Heart left ventricle (tissue), 13 donors: ENCODE measurements at regions not wholly inside any gene's neighbourhood (a gene's known extent, or its start where the extent isn't known, plus 50 kb on each side); places are given as distances from the start of the nearest gene placed in this dataset.

ENCODE experiments used
- POLR2A ChIP-seq, 2 donors: fragments of 450-650 bp; IDR thresholded peaks; one replicate each; pipeline ENCODE4 v1.6.1; 2017; ENCODE audit warnings: antibody characterized with exemption in 2 of 2, mild to moderate bottlenecking in 2 of 2, moderate library complexity in 2 of 2
- TF ChIP-seq, protein P1 (sequence below), 12 donors: fragments of 200-600 bp; sonication (generic) in 4 of 12; IDR thresholded peaks; one replicate each; pipeline versions ENCODE4 v1.5.0 to v1.8.0; 2018 to 2022; ENCODE audit warnings: antibody characterized with exemption in 12 of 12, mild to moderate bottlenecking in 5 of 12
- donor health status: ischemic (EF 13 %, LVEDD 7.1; RV severe dilation, severe dysfunction).
- donor health status: DM: no; HTN: yes; CAD: no.
- donor health status: DM: no; HTN: no; CAD: no.
- donor health status: ischemic (EF 25% LVEDD 6.9; RV normal size, moderate dysfunction).
- donor health status: ischemic (EF 25% LVEDD 5.7; RV mildly dilated, moderate dysfunction).
- donor health status: ischemic (EF 35%, LVEDD 5.7; RV mildly dilated, moderate dysfunction).
- donor health status: nonischemic (EF 11% LVEDD 7.7; RV severe dilation, severe dysfunction).
- donor health status: DM: yes; HTN: yes; CAD: no.
- donor health status: PGD.
- donor health status: ischemic (EF 29% LVEDD 5.4; RV normal size, mild dysfunction).
- donor health status: nonischemic (EF 23%, LVEDD 6.1; RV moderate dilation, normal function).

DNA sequence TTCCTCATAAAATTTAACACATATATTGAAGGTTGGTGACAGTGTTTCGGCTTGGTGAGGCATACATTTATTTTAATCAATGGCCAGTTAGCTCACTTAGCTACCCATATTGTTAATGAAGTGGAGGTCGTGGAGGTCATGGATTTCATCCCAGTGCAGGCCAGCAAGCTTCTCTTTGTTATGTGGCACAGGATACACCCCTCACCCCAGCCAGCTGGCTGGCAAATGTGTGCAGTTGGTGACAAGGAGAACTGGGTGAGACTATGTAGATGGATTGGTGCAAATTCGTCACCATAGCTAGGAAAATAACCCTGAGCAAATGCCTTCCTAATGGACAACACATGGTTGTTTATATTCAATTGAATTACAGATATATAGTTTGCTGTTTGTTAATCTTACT, 50.5 kb upstream of the FOXP2 start:
- TF ChIP-seq POLR2A (IDR thresholded peaks at IDR 0.05): no peak
- TF ChIP-seq, protein P1, sequence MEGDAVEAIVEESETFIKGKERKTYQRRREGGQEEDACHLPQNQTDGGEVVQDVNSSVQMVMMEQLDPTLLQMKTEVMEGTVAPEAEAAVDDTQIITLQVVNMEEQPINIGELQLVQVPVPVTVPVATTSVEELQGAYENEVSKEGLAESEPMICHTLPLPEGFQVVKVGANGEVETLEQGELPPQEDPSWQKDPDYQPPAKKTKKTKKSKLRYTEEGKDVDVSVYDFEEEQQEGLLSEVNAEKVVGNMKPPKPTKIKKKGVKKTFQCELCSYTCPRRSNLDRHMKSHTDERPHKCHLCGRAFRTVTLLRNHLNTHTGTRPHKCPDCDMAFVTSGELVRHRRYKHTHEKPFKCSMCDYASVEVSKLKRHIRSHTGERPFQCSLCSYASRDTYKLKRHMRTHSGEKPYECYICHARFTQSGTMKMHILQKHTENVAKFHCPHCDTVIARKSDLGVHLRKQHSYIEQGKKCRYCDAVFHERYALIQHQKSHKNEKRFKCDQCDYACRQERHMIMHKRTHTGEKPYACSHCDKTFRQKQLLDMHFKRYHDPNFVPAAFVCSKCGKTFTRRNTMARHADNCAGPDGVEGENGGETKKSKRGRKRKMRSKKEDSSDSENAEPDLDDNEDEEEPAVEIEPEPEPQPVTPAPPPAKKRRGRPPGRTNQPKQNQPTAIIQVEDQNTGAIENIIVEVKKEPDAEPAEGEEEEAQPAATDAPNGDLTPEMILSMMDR (IDR thresholded peaks at IDR 0.05): no peak
